ENCODE measurements at regions not wholly inside any gene's neighbourhood (a gene's known extent, or its start where the extent isn't known, plus 50 kb on each side); places are given as distances from the start of the nearest gene placed in this dataset.

GRCh38 chr11:110890995-110891394 lies 178.8 kb upstream of the ARHGAP20 start:
- H3K9me3 Mint-ChIP-seq (ENCODE audit: low read depth, unreplicated experiment), result no peaks in the 10 kb centered on the region

GRCh38 chr11:110886288-110886970 lies 174.2 kb upstream of the ARHGAP20 start:
- no peaks in the 10 kb centered on the region for H3K36me3 Mint-ChIP-seq (ENCODE audit: insufficient read depth, unreplicated experiment)
- CTCF ChIA-PET, result no interaction called here
- no TSS peak for BruUV-seq (replicated peaks)
- no peaks in the 10 kb centered on the region for H3K9me3 Mint-ChIP-seq (ENCODE audit: low read depth, unreplicated experiment)
- intact Hi-C loops (cut with micrococcal nuclease; ENCODE audit: unreplicated experiment), result no loop called here
- no peak for DNase-seq
- peaks cover 34% of the 10 kb centered on the region for H3K27me3 Mint-ChIP-seq (ENCODE audit: unreplicated experiment)
- no peak overlapping the region for H3K27ac Mint-ChIP-seq (ENCODE audit: unreplicated experiment)
- TF ChIP-seq CTCF (IDR thresholded peaks at IDR 0.05; ENCODE audit: unreplicated experiment), result no peak
- no peak overlapping the region for H3K4me3 Mint-ChIP-seq (ENCODE audit: low read depth, unreplicated experiment)
- no peaks in the 10 kb centered on the region for H3K4me1 Mint-ChIP-seq (ENCODE audit: low read depth, unreplicated experiment)

More at GRCh38 chr11:110890995-110891394, 178.8 kb upstream of the ARHGAP20 start:
- H3K4me1 Mint-ChIP-seq (ENCODE audit: low read depth, unreplicated experiment), result no peaks in the 10 kb centered on the region
- no peaks in the 10 kb centered on the region for H3K36me3 Mint-ChIP-seq (ENCODE audit: insufficient read depth, unreplicated experiment)
- intact Hi-C loops (cut with micrococcal nuclease; ENCODE audit: unreplicated experiment), result no loop called here
- BruUV-seq (replicated peaks), result no TSS peak
- H3K4me3 Mint-ChIP-seq (ENCODE audit: low read depth, unreplicated experiment), result no peak overlapping the region
- DNase-seq, result no peak
- no peak overlapping the region for H3K27ac Mint-ChIP-seq (ENCODE audit: unreplicated experiment)
- no peak for TF ChIP-seq CTCF (IDR thresholded peaks at IDR 0.05; ENCODE audit: unreplicated experiment)
- peaks cover 16% of the 10 kb centered on the region for H3K27me3 Mint-ChIP-seq (ENCODE audit: unreplicated experiment)
- CTCF ChIA-PET, result no interaction called here

GRCh38 chr11:110883256-110883655 lies 171.0 kb upstream of the ARHGAP20 start:
- H3K27me3 Mint-ChIP-seq (ENCODE audit: unreplicated experiment), result peaks cover 31% of the 10 kb centered on the region
- H3K4me3 Mint-ChIP-seq (ENCODE audit: low read depth, unreplicated experiment), result no peak overlapping the region
- H3K4me1 Mint-ChIP-seq (ENCODE audit: low read depth, unreplicated experiment), result no peaks in the 10 kb centered on the region
- CTCF ChIA-PET, result no interaction called here
- no peak overlapping the region for H3K27ac Mint-ChIP-seq (ENCODE audit: unreplicated experiment)
- no peaks in the 10 kb centered on the region for H3K36me3 Mint-ChIP-seq (ENCODE audit: insufficient read depth, unreplicated experiment)
- no peak for TF ChIP-seq CTCF (IDR thresholded peaks at IDR 0.05; ENCODE audit: unreplicated experiment)
- H3K9me3 Mint-ChIP-seq (ENCODE audit: low read depth, unreplicated experiment), result no peaks in the 10 kb centered on the region
- DNase-seq, result no peak
- intact Hi-C loops (cut with micrococcal nuclease; ENCODE audit: unreplicated experiment), result no loop called here
- no TSS peak for BruUV-seq (replicated peaks)

GRCh38 chr11:110878513-110878912 lies 166.3 kb upstream of the ARHGAP20 start:
- Mint-ChIP-seq H3K27me3 (ENCODE audit: unreplicated experiment) (peaks cover 13% of the 10 kb centered on the region), H3K4me1 (ENCODE audit: low read depth, unreplicated experiment) (no peaks in the 10 kb centered on the region), H3K27ac (ENCODE audit: unreplicated experiment) (no peak overlapping the region), H3K36me3 (ENCODE audit: insufficient read depth, unreplicated experiment) (no peaks in the 10 kb centered on the region), H3K9me3 (ENCODE audit: low read depth, unreplicated experiment) (no peaks in the 10 kb centered on the region), H3K4me3 (ENCODE audit: low read depth, unreplicated experiment) (no peak overlapping the region)
- DNase-seq, result no peak
- intact Hi-C loops (cut with micrococcal nuclease; ENCODE audit: unreplicated experiment), result no loop called here
- BruUV-seq (replicated peaks), result no TSS peak
- TF ChIP-seq CTCF (IDR thresholded peaks at IDR 0.05; ENCODE audit: unreplicated experiment), result no peak
- CTCF ChIA-PET, result no interaction called here

All from Calu3 (cell line).